IMR-90 (cell line): ENCODE measurements at regions not wholly inside any gene's neighbourhood (a gene's known extent, or its start where the extent isn't known, plus 50 kb on each side); places are given as distances from the start of the nearest gene placed in this dataset.

ENCODE experiments used
- ATAC-seq: fragments of 200-7000 bp; cut with Tn5 transposase; 2 replicates; pipeline ENCODE4 v1.9.1; 2020; ENCODE audit warnings: low read depth, mild to moderate bottlenecking, moderate library complexity
- BruUV-seq: library from RNA; stranded (reverse); fragments of 400-500 nt; replicated peaks from 2 replicates; lab custom pipeline; 2021; lab: Mats Ljungman, UMichigan
- CTCF ChIA-PET: fragments of 300-600 bp; formaldehyde crosslinking; extraction: SDS; loops from one replicate; lab custom pipeline; 2021; ENCODE audit warnings: antibody characterized with exemption; lab: Yijun Ruan, JAX
- POLR2A ChIA-PET: fragments of 300-600 bp; sonication (Branson Sonifier 250); formaldehyde crosslinking; loops from one replicate; lab custom pipeline; 2022; ENCODE audit warnings: antibody characterized with exemption; ENCODE audit not compliant: unreplicated experiment; lab: Charles Lee
- DNase-seq: peaks from one replicate; pipeline ENCODE4 v3.0.0; 2013
- H2AFZ ChIP-seq: replicated peaks from 2 replicates; pipeline ENCODE3; 2013; ENCODE audit warnings: low read length, mild to moderate bottlenecking; ENCODE audit not compliant: poor library complexity
- H2AK5ac ChIP-seq: 2 replicates; pipeline ENCODE4 v1.6.1; 2013; ENCODE audit warnings: low read depth, low read length, inconsistent platforms
- H2AK9ac ChIP-seq: replicated peaks from 2 replicates; pipeline ENCODE3; 2013; ENCODE audit warnings: mild to moderate bottlenecking, low read depth, low read length, moderate library complexity; ENCODE audit not compliant: poor library complexity
- H2BK120ac ChIP-seq: 2 replicates; pipeline ENCODE4 v1.6.1; 2013; ENCODE audit warnings: low read depth, low read length, inconsistent platforms
- H2BK15ac ChIP-seq: 3 replicates; pipeline ENCODE4 v1.6.1; 2013; ENCODE audit warnings: low read depth, low read length, inconsistent platforms
- H2BK20ac ChIP-seq: 2 replicates; pipeline ENCODE4 v1.6.1; 2013; ENCODE audit warnings: low read depth, mild to moderate bottlenecking, inconsistent platforms, low read length, moderate library complexity
- H2BK5ac ChIP-seq: 2 replicates; pipeline ENCODE4 v1.6.1; 2013; ENCODE audit warnings: mild to moderate bottlenecking, low read depth, low read length, inconsistent platforms; ENCODE audit not compliant: poor library complexity, severe bottlenecking
- H3K14ac ChIP-seq: replicated peaks from 2 replicates; pipeline ENCODE4 v1.6.1; 2013; ENCODE audit warnings: low read depth, low read length, inconsistent platforms
- H3K18ac ChIP-seq: 2 replicates; pipeline ENCODE4 v1.6.1; 2013; ENCODE audit warnings: low read depth, low read length, control low read depth
- H3K23ac ChIP-seq: 2 replicates; pipeline ENCODE4 v1.6.1; 2013; ENCODE audit warnings: low read depth, low read length, inconsistent platforms
- H3K27ac ChIP-seq: 2 replicates; pipeline ENCODE4 v1.5.1; 2013; ENCODE audit warnings: mild to moderate bottlenecking, control low read depth, low read length; ENCODE audit not compliant: insufficient read depth
- H3K27me3 ChIP-seq: 2 replicates; pipeline ENCODE4 v1.6.1; 2013; ENCODE audit warnings: low read length; ENCODE audit not compliant: control insufficient read depth, insufficient read depth
- H3K36me3 ChIP-seq: 2 replicates; pipeline ENCODE4 v1.6.1; 2013; ENCODE audit warnings: low read length, mixed read lengths; ENCODE audit not compliant: control insufficient read depth, insufficient read depth
- H3K4ac ChIP-seq: 2 replicates; pipeline ENCODE4 v1.6.1; 2013; ENCODE audit warnings: low read depth, low read length, inconsistent platforms
- H3K4me1 ChIP-seq: 2 replicates; pipeline ENCODE4 v1.6.1; 2013; ENCODE audit warnings: low read length, mixed read lengths; ENCODE audit not compliant: control insufficient read depth, insufficient read depth
- H3K4me2 ChIP-seq: 2 replicates; pipeline ENCODE4 v1.6.1; 2013; ENCODE audit warnings: low read depth, mild to moderate bottlenecking, control low read depth, low read length, moderate library complexity
- H3K4me3 ChIP-seq: 2 replicates; pipeline ENCODE4 v1.5.1; 2013; ENCODE audit warnings: low read depth, mild to moderate bottlenecking, control low read depth, low read length, moderate library complexity; ENCODE audit not compliant: insufficient read depth
- H3K56ac ChIP-seq: 2 replicates; pipeline ENCODE4 v1.6.1; 2013; ENCODE audit warnings: low read length, inconsistent platforms; ENCODE audit not compliant: insufficient read depth; ENCODE audit errors: extremely low read depth
- H3K79me1 ChIP-seq, 2 experiments: 2 replicates each; pipeline ENCODE4 v1.6.1; 2013; ENCODE audit warnings: low read length in 2 of 2, inconsistent platforms in 1 of 2, low read depth in 1 of 2
- H3K9ac ChIP-seq: 2 replicates; pipeline ENCODE4 v1.6.1; 2013; ENCODE audit warnings: low read depth, low read length, control low read depth
- H3K9me1 ChIP-seq: 2 replicates; pipeline ENCODE4 v1.6.1; 2013; ENCODE audit warnings: low read length, inconsistent platforms; ENCODE audit not compliant: insufficient read depth
- H3K9me3 ChIP-seq: 2 replicates; pipeline ENCODE4 v1.6.1; 2013; ENCODE audit warnings: low read length; ENCODE audit not compliant: control insufficient read depth, insufficient read depth
- H4K20me1 ChIP-seq: 2 replicates; pipeline ENCODE4 v1.6.1; 2013; ENCODE audit warnings: low read length, inconsistent platforms; ENCODE audit not compliant: insufficient read depth
- H4K5ac ChIP-seq: 2 replicates; pipeline ENCODE4 v1.6.1; 2013; ENCODE audit warnings: mild to moderate bottlenecking, low read depth, low read length, control low read depth
- H4K8ac ChIP-seq, 2 experiments: 2 replicates each; pipeline ENCODE4 v1.6.1; 2013; ENCODE audit warnings: low read depth in 2 of 2, low read length in 2 of 2, control low read depth in 1 of 2, inconsistent platforms in 1 of 2
- H4K91ac ChIP-seq: 2 replicates; pipeline ENCODE4 v1.6.1; 2013; ENCODE audit warnings: low read depth, low read length, inconsistent platforms; ENCODE audit not compliant: insufficient read depth
- CHD1 ChIP-seq: IDR thresholded peaks from 2 replicates; pipeline ENCODE4 v1.6.1; 2012; ENCODE audit warnings: low read depth, low read length, improper control_type of control experiment
- CTCF ChIP-seq: conservative IDR thresholded peaks from 2 replicates; pipeline ENCODE4 v1.5.1; 2012; ENCODE audit warnings: mild to moderate bottlenecking, low read depth, low read length, improper control_type of control experiment
- FOS ChIP-seq: fragments of 150-350 bp; IDR thresholded peaks from 2 replicates; pipeline ENCODE4 v1.6.1; 2016; ENCODE audit warnings: low read depth, low read length
- MAFK ChIP-seq: IDR thresholded peaks from 2 replicates; pipeline ENCODE4 v1.6.1; 2012; ENCODE audit warnings: low read depth, low read length, improper control_type of control experiment
- MAZ ChIP-seq: IDR thresholded peaks from 2 replicates; pipeline ENCODE4 v1.6.1; 2012; ENCODE audit warnings: low read depth, mild to moderate bottlenecking, low read length, improper control_type of control experiment, moderate library complexity, borderline replicate concordance
- MXI1 ChIP-seq: IDR thresholded peaks from 2 replicates; pipeline ENCODE4 v1.6.1; 2012; ENCODE audit warnings: low read depth, mild to moderate bottlenecking, low read length, moderate library complexity, borderline replicate concordance
- NFE2L2 ChIP-seq: fragments of 150-350 bp; IDR thresholded peaks from 2 replicates; pipeline ENCODE4 v1.6.1; 2016; ENCODE audit warnings: low read depth, mild to moderate bottlenecking, low read length
- WGBS, 2 experiments: methylation state at CpG; one replicate each; pipeline versions ENCODE4 v1.1.5 to v1.1.7; 2013; ENCODE audit warnings: missing lambda C conversion rate in 2 of 2; ENCODE audit not compliant: insufficient read length in 1 of 2; ENCODE audit errors: extremely low coverage in 2 of 2; 5-methylcytosine and 5-hydroxymethylcytosine counted together
- dilution Hi-C: fragments of 300-500 bp; cut with HindIII; formaldehyde crosslinking; loops from one replicate; pipeline ENCODE4 v1.14.3; 2018; ENCODE audit warnings: low sequenced_read_pairs; ENCODE audit not compliant: unreplicated experiment
- in situ Hi-C: fragments of 300-500 bp; cut with MboI; formaldehyde crosslinking; loops from 3 replicates; pipeline ENCODE4 v1.14.3; 2019; ENCODE audit warnings: low sequenced_read_pairs, inconsistent platforms, mixed read lengths
- intact Hi-C: fragments of 100-400 bp; cut with micrococcal nuclease; formaldehyde crosslinking; loops from 2 replicates; pipeline ENCODE4 v1.10.0; 2022

- H3K27ac ChIP-seq, result no peak overlapping the region
- H3K23ac ChIP-seq, result no peak overlapping the region
- H3K56ac ChIP-seq, result no peak overlapping the region
- ATAC-seq, result no peak
- no peak overlapping the region for H4K91ac ChIP-seq
- no peaks in the 10 kb centered on the region for H3K9me1 ChIP-seq
- H2AFZ ChIP-seq, result no peak overlapping the region
- no peaks in the 10 kb centered on the region for H3K36me3 ChIP-seq
- WGBS, 2 experiments, result no CpG with 5 or more reads among the region's 3 CpGs
- no peaks in the 10 kb centered on the region for H3K9me3 ChIP-seq
- H2BK15ac ChIP-seq, result no peak overlapping the region
- BruUV-seq, result no TSS peak
- no peak overlapping the region for H2AK5ac ChIP-seq
- H4K5ac ChIP-seq, result no peak overlapping the region
- H2BK20ac ChIP-seq, result no peak overlapping the region
- no peak overlapping the region for H2AK9ac ChIP-seq
- H4K8ac ChIP-seq, result no peak overlapping the region
- no peak for DNase-seq
- no peak overlapping the region for H3K9ac ChIP-seq
- ChIA-PET CTCF (interaction anchor here (1.2 kb wide), 1 partner anchor 18 kb away, joined by 3 read pairs; no protein-coding TSS in a partner anchor), POLR2A (no interaction called here)
- H2BK5ac ChIP-seq, result no peak overlapping the region
- H4K20me1 ChIP-seq, result no peaks in the 10 kb centered on the region
- no peak overlapping the region for H3K18ac ChIP-seq
- no peak overlapping the region for H3K4me2 ChIP-seq
- H3K4ac ChIP-seq, result no peak overlapping the region
- no peak overlapping the region for H3K4me3 ChIP-seq
- intact Hi-C loops (no loop called here), dilution Hi-C loops (no loop called here), in situ Hi-C loops (loop anchor here (25.0 kb wide), 1 partner anchor 445 kb away; no protein-coding TSS in a partner anchor)
- no peaks in the 10 kb centered on the region for H3K79me1 ChIP-seq
- TF ChIP-seq MAFK (no peak), MXI1 (no peak), MAZ (no peak), FOS (no peak), NFE2L2 (no peak), CHD1 (no peak), CTCF (no peak)
- no peak overlapping the region for H3K14ac ChIP-seq
- H3K27me3 ChIP-seq, result no peaks in the 10 kb centered on the region
- H3K4me1 ChIP-seq, result no peaks in the 10 kb centered on the region
- H2BK120ac ChIP-seq, result no peak overlapping the region
Measured at GRCh38 chr5:135667204-135667603, 88.4 kb upstream of the CXCL14 start.
